Nucleus accumbens (tissue), 56 donors: ENCODE measurements at regions not wholly inside any gene's neighbourhood (a gene's known extent, or its start where the extent isn't known, plus 50 kb on each side); places are given as distances from the start of the nearest gene placed in this dataset.
"Not testable (repeated sequence)": the region's sequence is repeated elsewhere in the genome, so short reads cannot be mapped to it uniquely, and the experiment has no call there.

Experiments
- DNase-seq, 56 donors: peaks; one replicate each; lab custom pipeline; 2025; lab: John Stamatoyannopoulos, UW

DNA sequence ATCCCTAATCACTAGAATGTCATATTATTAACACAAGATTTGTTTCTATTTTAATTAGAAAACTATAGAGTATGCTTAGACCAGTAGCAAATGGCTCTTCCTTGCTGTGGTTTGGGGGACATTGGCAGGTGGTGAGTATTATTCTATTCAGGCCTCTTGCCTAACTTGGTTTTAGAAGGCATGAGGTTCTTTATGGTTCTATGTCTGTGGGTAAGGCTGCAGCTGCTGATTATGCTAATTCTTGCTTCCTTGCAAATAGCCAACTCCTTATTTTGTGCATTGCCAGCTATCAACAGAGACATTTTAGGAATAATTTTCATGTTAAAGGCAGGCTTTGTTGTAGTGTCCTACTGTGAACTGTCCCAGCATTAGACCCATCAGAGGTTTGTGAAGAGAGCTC, 1344.9 kb downstream of the UQCRFS1 start:
- no peak for DNase-seq

DNA sequence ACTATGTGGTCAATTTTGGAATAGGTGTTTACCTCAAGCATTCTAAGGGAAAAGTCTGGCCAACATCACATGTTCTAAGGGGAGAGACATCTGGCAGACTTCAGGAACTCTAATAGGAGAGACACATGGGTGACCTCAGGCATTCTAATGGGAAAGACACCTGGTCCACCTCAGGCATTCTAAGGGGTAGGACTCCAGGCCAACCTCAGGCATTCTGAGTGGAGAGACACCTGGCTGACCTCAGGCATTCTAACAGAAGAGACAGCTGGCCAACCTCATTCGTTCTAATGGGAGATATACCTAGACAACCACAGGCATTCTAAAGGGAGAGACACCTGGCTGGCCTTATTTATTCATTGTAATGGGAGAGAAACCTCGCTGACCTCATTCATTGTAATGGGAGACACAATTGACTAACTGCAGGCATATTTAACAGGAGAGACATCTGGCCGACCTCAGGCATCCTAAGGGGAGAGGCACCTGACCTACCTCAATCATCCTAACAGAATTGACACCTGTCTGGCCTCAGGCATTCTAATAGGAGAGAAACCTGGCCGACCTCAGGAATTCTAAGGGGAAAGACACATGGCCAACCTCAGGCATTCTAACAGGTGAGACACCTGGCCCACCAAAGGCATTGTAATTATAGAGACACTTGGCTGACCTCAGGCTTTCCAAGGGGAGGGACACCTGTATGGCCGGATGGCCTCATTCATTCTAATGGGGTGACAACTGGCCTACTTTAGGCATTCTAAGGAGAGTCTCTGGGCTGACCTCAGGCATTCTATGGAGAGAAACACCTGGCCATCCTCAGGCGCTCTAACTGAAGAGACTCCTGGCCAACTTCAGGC, 1346.8 kb downstream of the UQCRFS1 start:
- DNase-seq: no peak

DNA sequence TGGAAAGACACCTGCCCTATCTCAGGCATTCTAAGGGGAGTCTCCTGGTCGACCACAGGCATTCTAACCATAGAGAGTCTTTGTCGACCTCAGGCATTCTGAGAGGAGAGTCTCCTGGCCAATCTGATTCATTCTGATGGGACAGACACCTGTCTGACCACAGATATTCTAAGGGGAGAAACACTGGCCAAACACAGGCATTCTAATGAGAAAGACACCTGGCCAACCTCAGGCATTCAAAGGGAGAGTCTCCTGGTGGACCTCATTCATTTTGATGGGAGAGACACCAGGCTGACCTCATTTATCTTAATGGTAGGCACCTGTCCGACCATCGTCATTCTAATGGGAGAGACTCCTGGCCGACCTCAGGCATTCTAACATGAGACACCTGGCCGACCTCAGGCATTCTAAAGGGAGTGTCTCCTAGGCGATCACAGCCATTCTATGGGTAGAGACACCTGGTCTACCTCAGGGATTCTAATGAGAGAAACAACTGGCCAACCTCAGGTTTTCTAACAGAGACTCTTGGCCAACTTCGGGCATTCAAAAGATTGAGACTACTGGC, 1351.5 kb downstream of the UQCRFS1 start:
- DNase-seq: no peak

DNA sequence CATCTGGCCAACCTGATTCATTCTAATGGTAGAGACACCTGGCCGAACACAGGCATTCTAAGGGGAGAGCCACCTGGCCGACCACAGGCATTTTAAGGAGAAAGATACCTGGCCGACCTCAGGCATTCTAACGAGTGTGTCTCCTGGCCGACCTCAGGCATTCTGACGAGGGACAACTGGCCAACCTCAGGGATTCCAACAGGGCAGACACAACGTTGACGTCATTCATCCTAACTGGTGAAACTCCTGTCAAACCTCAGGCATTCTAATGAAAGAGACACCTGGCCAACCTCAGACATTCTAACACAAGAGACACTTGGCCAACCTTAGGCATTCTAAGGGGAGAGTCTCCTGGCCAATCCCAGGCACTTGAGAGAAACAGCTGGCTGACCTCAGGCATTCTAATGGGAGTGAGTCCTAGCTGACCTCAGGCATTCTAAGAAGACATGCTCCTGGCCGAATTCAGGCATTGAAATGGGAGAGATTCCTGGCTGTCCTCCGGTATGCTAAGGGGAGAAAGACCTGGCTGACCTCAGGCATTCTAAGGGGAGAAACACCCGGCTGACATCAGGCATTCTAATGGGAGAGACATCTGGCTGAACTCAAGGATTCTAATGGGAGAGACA, 1352.5 kb downstream of the UQCRFS1 start:
- no peak for DNase-seq

DNA sequence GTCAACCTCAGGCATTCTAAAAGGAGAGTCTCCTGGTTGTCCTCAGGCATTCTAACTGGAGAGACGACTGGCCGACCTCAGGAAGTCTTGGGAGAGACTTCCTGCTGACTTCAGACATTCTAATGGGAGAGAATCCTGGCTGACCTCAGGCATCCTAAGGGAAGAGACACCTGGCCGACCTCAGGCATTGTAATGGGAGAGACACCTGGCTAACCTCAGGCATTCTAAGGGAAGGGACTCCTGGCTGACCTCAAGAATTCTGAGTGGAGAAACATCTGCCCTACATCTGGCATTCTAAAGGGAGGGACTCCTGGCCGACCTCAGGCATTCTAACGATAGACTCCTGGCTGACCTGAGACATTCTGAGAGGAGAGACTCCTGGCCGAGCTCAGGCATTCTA, 1353.3 kb downstream of the UQCRFS1 start:
- no peak for DNase-seq

DNA sequence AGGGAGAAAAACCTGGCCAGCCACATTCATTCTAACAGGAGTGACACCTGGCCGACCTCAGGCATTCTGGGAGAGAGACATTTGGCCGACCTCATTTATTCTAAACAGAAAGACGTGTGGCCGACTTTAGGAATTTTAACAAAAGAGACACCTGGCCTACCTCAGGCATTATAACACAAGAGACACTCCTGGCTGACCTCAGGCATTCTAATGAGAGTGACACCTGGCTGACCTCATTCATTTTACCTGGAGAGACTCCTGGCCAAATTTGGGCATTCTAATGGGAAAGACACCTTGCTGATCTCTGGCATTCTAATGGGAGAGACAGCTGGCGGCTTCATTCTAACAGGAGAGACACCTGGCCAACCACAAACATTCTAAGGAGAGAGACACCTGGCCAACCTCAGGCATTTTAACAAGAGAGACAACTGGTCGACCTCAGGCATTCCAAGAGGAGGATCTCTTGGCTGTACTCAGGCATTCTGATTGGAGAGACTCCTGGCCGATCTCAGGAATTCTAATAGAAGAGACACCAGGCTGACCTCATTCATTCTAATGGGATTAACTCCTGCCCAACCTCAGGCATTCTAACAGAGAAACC, 1353.9 kb downstream of the UQCRFS1 start:
- no peak for DNase-seq

DNA sequence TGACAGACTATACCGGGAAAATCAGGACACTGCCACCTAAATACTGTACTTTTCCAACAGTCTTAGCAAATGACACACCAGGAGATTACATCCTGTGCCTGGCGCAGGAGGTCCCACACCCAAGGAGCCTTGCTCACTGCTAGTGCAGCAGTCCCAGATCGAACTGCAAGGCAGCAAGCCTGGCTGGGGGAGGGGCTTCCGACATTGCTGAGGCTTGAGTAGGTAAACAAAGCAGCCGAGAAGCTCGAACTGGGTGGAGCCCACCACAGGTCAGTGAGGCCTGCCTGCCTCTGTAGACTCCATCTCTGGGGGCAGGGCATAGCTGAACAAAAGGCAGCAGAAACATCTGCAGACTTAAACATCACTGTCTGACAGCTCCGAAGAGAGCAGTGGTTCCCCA, 1360.0 kb downstream of the UQCRFS1 start:
- DNase-seq: not testable (repeated sequence)

DNA sequence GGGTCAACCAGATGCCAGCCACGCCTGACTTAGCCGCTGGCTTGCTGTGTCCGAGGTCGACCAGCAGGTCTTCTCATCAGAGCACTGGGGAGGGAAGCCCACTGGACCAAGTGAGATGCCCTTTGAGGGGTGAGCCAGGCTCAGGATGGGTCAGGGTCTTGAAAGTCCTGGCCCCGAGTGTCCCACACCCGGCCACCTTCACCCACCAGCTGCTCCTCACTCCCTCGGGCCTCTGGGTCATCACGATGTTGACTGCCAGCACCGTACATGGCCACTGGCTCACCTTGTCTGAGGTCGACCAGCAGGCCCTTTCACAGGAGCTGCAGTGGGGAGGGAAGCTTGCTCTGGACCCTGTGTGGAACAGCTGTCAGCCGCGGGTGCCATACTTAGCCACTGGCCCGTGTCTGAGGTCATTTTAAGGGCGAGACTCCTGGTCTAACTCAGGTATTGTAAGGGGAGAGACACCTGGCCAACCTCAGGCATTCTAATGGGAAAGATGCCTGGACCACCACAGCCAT, 1361.3 kb downstream of the UQCRFS1 start:
- no peak for DNase-seq

DNA sequence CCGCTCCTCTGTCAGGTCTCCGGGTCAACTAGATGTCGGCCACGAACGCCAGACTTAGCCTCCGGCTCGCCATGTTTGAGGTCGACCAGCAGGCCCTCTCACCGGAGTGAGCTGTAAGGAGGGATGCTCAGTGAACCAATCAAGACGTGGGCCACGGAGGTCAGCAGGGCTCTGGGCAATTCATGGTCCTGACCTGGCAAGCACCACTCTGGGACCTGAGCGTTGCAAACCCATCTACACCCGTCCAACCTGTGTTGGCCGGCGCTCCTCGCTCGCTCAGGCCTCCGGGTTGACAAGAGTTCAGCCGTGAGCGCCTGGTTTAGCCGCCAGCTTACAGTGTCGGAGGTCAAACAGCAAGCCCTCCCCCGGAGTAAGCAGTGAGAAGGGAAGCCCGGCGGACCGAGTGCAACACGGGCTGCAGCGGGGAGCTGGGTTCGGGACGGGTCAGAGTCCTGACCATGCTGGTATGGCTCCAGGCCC, 1361.9 kb downstream of the UQCRFS1 start:
- no peak for DNase-seq

DNA sequence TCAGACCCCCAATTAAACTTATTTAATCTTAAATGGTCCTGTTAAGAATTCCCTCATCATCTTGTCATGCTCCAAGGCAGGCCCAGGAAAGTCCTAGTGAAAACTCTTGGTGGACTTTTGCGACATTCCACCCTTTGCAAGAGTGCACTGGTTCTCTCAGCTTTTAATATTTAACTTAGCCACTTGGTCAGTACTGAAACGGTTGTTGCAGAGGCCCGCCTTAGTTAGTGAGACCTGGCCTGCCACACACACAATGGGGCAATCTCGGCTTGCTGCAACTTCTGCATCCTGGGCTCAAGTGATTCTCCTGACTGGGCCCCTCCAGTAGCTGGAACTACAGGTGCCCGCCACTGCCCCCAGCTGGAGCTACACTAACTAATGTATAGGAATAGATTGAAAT, 1366.0 kb downstream of the UQCRFS1 start:
- no peak for DNase-seq

DNA sequence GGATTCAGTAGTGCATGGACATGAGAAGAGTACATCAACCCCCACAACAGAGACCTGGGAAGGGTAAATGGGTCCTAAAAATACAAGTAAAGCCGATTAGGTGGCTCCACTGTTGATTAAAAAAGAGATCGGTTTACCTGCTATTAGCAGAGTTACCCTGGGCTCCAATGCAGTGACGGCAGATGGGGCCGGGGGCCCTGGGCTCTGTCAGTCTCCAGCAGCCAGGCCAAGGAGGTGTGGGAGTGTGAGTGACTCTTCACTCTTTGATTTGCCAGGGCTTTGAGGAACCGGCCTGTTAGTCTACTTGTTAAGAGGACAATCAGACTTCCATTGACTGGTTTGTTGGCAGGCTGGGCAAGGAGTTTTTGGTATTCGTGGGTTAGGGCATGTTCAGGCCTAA, 1368.7 kb downstream of the UQCRFS1 start:
- DNase-seq: no peak

DNA sequence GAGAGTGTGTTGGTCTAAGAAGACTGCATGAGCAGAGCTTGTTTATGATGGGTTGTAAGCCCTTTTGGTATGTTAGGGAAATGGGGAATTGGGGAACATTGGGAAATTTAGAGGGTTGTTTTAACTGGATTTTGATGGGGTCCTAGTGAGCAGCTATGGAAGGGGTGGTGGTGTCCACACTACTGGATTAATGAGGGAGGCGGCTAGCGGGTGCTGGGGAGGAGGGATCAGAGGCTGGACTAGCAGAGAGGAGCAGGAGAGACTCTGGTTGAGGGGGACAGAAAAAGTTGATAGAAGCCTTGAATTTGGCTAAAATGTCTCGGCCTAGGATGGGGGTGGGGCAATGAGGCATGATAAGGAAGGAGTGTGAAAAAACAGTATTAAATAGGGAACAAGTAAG, 1369.1 kb downstream of the UQCRFS1 start:
- no peak for DNase-seq

DNA sequence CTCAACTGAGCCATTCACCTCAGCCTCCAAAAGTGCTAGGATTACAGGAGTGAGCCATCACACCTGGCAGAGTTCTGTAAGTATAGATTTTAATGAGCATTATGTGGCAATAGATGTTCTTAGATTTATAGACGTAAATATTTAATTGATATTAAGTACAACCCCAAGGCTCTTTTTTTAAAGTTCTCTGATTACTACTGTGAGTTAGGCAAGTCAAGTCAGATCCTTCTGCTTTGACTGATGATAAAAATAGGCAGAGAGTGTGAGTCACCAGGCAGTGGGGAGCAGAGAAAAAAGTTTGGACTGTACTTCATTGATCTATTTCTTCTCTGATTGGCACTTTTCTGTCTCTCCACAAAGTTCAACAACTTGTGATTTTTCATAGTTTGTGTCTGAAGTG, 1379.9 kb downstream of the UQCRFS1 start:
- DNase-seq: no peak

DNA sequence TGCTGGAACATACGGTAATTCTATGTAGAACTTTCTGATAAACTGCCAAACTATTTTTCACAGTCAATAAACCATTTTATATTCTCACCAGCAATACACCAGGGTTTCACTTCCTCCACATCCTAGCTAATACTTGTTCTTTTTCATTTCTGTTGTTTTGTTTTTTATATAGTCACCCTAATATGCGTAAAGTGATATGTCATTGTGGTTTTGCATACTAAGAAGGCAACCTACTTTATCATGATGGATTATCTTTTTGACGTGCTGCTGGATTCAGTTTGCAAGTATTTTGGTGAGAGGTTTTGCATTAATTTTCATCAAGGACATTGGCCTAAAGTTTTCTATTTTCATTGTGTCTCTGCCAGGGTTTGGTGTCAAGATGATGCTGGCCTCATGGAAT, 1384.1 kb downstream of the UQCRFS1 start:
- no peak for DNase-seq

DNA sequence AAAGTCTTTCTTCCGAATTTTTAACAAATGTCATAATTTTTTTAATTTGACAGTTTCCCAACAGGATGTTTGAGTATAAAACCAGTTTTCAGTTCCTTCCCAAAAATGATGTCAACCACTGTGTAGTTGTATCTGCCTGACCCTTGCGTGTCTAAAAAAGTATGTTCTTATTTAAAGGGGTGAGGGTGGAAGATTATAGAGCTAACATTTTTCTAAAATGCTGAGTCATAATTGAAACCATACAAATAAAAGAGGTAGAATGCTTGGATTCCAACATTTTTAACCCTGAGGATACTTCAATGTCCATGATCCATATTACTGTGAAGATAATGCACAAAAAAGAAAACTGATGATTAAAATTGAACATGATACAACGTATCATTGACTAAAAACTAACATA, 1388.8 kb downstream of the UQCRFS1 start:
- no peak for DNase-seq

DNA sequence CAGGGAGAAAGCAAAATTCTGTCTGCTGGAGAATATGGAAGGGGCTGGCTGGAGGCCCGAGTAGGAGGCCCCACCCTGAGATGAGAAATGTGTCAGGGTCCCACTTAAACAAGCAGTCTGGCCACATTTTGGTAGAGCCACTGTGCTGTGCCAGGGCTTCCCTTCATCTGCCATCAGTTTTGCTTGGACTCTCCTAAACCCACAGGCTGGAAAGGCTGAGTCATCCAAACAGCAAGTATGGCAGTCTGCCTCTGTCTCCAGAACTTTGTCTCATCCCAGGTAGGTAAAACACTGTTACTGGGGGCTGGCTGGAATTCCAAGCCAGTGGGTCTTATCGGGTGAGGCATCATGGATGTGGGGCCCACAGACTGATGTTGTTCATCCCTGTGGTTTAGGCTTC, 1390.6 kb downstream of the UQCRFS1 start:
- no peak for DNase-seq

DNA sequence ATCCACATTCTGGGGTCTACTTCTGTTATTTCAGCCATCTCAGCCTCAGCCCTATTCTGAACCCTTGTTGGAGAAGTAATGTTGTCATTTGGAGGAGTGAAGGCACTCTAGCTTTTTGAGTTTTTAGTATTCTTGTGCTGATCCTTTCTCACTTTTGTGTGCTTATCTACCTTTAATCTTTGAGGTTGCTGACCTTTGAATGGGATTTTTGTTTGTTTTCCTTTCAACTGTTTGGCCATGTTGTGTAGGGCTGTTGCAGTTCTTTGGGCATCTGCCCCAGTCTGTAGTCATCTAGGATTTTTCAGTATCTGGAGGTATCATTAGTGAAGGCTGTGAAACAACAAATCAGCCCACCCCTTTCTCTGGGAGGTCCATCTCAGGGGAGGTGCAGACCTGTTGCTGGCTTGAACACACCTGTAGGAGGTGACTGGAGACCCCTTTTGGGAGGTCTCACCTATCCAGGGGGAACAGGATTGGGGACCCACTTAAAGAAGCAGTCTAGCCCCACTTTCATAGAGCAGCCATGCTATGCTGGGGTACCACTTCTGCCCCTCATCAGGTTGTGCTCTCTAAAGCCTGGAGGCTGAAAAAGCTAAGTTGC, 1391.4 kb downstream of the UQCRFS1 start:
- DNase-seq: no peak

DNA sequence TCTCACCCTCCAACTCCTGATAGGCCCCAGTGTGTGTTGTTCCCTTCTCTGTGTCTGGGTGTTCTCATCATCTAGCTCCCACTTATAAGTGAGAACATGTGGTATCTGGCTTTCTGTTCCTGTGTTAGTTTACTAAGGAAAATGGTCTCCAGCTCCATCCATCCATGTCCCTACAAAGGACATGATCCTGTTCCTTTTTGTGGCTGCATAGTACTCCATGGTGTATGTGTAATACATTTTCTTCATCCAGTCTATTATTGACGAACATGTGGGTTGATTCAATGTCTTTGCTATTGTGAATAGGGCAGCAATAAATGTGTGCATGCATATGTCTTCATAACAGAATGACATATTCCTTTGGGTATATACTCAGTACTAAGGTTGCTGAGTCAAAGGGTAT, 1397.0 kb downstream of the UQCRFS1 start:
- DNase-seq: no peak

DNA sequence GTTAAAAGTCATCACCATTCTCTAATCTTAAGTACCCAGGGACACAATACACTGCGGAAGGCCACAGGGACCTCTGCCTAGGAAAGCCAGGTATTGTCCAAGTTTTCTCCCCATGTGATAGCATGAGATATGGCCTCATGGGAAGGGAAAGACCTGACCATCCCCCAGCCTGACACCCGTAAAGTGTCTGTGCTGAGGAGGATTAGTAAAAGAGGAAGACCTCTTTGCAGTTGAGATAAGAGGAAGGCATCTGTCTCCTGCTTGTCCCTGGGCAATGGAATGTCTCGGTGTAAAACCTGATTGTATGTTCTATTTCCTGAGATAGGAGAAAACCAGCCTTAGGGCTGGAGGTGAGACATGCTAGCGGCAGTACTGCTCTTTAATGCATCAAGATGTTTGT, 1398.1 kb downstream of the UQCRFS1 start:
- not testable (repeated sequence) for DNase-seq

DNA sequence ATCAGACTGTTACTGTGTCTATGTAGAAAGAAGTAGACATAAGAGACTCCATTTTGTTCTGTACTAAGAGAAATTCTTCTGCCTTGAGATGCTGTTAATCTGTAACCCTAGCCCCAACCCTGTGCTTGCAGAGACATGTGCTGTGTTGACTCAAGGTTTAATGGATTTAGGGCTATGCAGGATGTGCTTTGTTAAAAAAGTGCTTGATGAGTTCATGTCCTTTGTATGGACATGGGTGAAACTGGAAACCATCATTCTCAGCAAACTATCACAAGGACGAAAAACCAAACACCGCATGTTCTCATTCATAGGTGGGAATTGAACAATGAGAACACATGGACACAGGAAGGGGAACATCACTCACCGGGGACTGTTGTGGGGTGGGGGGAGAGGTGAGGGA, 1398.7 kb downstream of the UQCRFS1 start:
- DNase-seq: not testable (repeated sequence)
